Suppressor macrophage (primary cell): ENCODE measurements at regions not wholly inside any gene's neighbourhood (a gene's known extent, or its start where the extent isn't known, plus 50 kb on each side); places are given as distances from the start of the nearest gene placed in this dataset.

Source experiments
- DNase-seq, 4 experiments: peaks; one replicate each; pipeline ENCODE4 v3.0.0-alpha.2; 2020 to 2022

GRCh38 chr21:15242906-15243305, 178.1 kb upstream of the NRIP1 start:
- DNase-seq, result no peak

GRCh38 chr21:15243406-15243805, 178.6 kb upstream of the NRIP1 start:
- peak in 1 of 4 experiments; percentile 13 for DNase-seq

- no peak for DNase-seq
Measured at GRCh38 chr21:15247613-15248012, 182.8 kb upstream of the NRIP1 start.

- no peak for DNase-seq
Measured at GRCh38 chr21:15249285-15249993, 184.6 kb upstream of the NRIP1 start.

- no peak for DNase-seq
Measured at GRCh38 chr21:15250384-15250783, 185.6 kb upstream of the NRIP1 start.

- DNase-seq, result peak; percentile 43 to 69 (median 62)
Measured at GRCh38 chr21:15252431-15252830, 187.6 kb upstream of the NRIP1 start.

GRCh38 chr21:15254111-15254510, 189.3 kb upstream of the NRIP1 start:
- no peak for DNase-seq

- peak in 3 of 4 experiments; percentile 13 to 46 (median 44) for DNase-seq
Measured at GRCh38 chr21:15255261-15255660, 190.5 kb upstream of the NRIP1 start.

GRCh38 chr21:15255763-15256162, 191.0 kb upstream of the NRIP1 start:
- no peak for DNase-seq

GRCh38 chr21:15256996-15257395, 192.2 kb upstream of the NRIP1 start:
- DNase-seq, result no peak

GRCh38 chr21:15257646-15258045, 192.8 kb upstream of the NRIP1 start:
- no peak for DNase-seq

- no peak for DNase-seq
Measured at GRCh38 chr21:15259824-15260223, 195.0 kb upstream of the NRIP1 start.

- DNase-seq, result no peak
Measured at GRCh38 chr21:15260604-15261003, 195.8 kb upstream of the NRIP1 start.

- DNase-seq, result no peak
Measured at GRCh38 chr21:15264084-15264665, 199.4 kb upstream of the NRIP1 start.

- DNase-seq, result no peak
Measured at GRCh38 chr21:15272171-15272570, 207.4 kb upstream of the NRIP1 start.

GRCh38 chr21:15272591-15272990, 207.8 kb upstream of the NRIP1 start:
- DNase-seq, result no peak

GRCh38 chr21:15273244-15273643, 208.4 kb upstream of the NRIP1 start:
- no peak for DNase-seq

- DNase-seq, result no peak
Measured at GRCh38 chr21:15274701-15275485, 210.1 kb upstream of the NRIP1 start.

- peak; percentile 29 to 65 (median 55) for DNase-seq
Measured at GRCh38 chr21:15275615-15276235, 210.9 kb upstream of the NRIP1 start.

- no peak for DNase-seq
Measured at GRCh38 chr21:15276243-15276642, 211.4 kb upstream of the NRIP1 start.

- no peak for DNase-seq
Measured at GRCh38 chr21:15277466-15277865, 212.7 kb upstream of the NRIP1 start.

GRCh38 chr21:15278279-15278678, 213.5 kb upstream of the NRIP1 start:
- no peak for DNase-seq

- no peak for DNase-seq
Measured at GRCh38 chr21:15278851-15279250, 214.1 kb upstream of the NRIP1 start.
